GM13976 (cell line): ENCODE measurements at regions not wholly inside any gene's neighbourhood (a gene's known extent, or its start where the extent isn't known, plus 50 kb on each side); places are given as distances from the start of the nearest gene placed in this dataset.

ENCODE experiments used
- DNase-seq: peaks from one replicate; pipeline ENCODE4 v3.0.0; 2012; ENCODE audit warnings: low spot score
- in situ Hi-C: fragments of 300-500 bp; cut with MboI; formaldehyde crosslinking; loops from one replicate; pipeline ENCODE4 v1.12.0; 2022; ENCODE audit warnings: low sequenced_read_pairs, mixed read lengths, inconsistent platforms; ENCODE audit not compliant: unreplicated experiment
- TF ChIP-seq, protein P1 (sequence below): IDR thresholded peaks from 2 replicates; pipeline ENCODE4 v1.5.1; 2012; ENCODE audit warnings: borderline replicate concordance, mild to moderate bottlenecking; ENCODE audit not compliant: insufficient read depth; ENCODE audit errors: extremely low read depth, missing control alignments, control extremely low read depth

- TF ChIP-seq, protein P1, sequence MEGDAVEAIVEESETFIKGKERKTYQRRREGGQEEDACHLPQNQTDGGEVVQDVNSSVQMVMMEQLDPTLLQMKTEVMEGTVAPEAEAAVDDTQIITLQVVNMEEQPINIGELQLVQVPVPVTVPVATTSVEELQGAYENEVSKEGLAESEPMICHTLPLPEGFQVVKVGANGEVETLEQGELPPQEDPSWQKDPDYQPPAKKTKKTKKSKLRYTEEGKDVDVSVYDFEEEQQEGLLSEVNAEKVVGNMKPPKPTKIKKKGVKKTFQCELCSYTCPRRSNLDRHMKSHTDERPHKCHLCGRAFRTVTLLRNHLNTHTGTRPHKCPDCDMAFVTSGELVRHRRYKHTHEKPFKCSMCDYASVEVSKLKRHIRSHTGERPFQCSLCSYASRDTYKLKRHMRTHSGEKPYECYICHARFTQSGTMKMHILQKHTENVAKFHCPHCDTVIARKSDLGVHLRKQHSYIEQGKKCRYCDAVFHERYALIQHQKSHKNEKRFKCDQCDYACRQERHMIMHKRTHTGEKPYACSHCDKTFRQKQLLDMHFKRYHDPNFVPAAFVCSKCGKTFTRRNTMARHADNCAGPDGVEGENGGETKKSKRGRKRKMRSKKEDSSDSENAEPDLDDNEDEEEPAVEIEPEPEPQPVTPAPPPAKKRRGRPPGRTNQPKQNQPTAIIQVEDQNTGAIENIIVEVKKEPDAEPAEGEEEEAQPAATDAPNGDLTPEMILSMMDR = no peak
- in situ Hi-C loops = no loop called here
- DNase-seq = no peak
Observed at GRCh38 chr5:164470312-164470711, 964.9 kb downstream of the MAT2B start.

GRCh38 chr5:164472165-164472564 lies 966.7 kb downstream of the MAT2B start:
- in situ Hi-C loops = no loop called here

DNA sequence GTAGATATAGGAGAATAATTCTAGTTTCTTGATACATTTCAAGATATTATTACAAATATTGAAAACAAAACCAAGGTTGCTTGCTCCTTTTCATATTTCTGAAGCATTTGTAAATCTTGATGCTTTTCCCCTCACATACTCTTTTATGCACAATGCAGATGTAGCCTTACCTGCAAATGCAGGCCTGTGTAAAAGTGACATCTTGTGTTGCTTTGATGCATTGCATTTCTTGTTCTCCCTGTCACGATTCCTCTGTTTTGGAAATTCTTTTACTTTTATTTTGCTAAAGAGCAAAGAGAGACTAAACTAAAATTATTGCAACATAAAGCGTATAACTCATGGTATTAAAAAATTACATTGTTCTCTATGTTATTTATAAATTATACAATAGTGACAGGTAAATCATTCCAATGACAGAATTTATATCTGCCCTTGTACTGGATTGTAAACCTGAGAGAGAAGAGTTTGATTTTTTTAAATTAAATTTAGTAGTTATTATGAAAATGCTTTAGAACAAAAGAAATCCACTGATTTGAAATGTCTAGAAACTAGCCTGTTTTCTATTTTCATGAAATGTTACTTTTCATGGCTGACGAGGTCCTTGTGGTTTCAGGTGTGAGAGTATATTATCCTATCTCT lies 970.0 kb downstream of the MAT2B start:
- TF ChIP-seq, protein P1 = peak; percentile 16
- in situ Hi-C loops = loop anchor here (25.0 kb wide), 1 partner anchor 463 kb away; no protein-coding TSS in a partner anchor
- DNase-seq = peak; percentile 3

More at GRCh38 chr5:164472165-164472564, 966.7 kb downstream of the MAT2B start:
- TF ChIP-seq, protein P1 = no peak
- no peak for DNase-seq

GRCh38 chr5:164481270-164481669 lies 975.9 kb downstream of the MAT2B start:
- in situ Hi-C loops = loop anchor here (25.0 kb wide), 1 partner anchor 469 kb away; no protein-coding TSS in a partner anchor
- DNase-seq = no peak
- TF ChIP-seq, protein P1 = no peak

DNA sequence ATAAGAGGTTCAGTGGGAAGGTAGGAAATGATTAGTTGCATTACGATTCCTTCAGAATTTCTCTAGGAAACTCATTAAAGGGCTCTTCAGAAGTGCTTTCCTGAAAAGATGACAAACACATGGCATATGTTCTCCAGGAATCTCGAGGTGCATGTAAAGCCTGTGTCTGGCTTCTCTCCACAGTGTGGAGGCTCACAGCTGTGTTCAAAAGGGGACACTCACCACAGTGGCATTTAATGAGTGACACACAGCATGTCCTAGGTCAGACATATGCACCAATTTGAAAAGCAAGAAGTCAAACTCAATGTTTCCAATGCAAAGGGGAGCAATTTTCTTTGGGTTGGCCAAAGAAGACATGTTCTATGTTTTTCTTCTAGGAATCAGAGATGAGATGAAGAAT lies 976.9 kb downstream of the MAT2B start:
- in situ Hi-C loops = loop anchor here (25.0 kb wide), 1 partner anchor 470 kb away; no protein-coding TSS in a partner anchor
- no peak for DNase-seq
- TF ChIP-seq, protein P1 = no peak

GRCh38 chr5:164484948-164485347 lies 979.5 kb downstream of the MAT2B start:
- in situ Hi-C loops = loop anchor here (25.0 kb wide), 1 partner anchor 473 kb away; no protein-coding TSS in a partner anchor
- TF ChIP-seq, protein P1 = no peak
- no peak for DNase-seq
